HG02678 (cell line): ENCODE measurements at regions not wholly inside any gene's neighbourhood (a gene's known extent, or its start where the extent isn't known, plus 50 kb on each side); places are given as distances from the start of the nearest gene placed in this dataset.

Experiments
- ATAC-seq: cut with Tn5 transposase; IDR thresholded peaks from one replicate; pipeline ENCODE4 v1.9.1; 2021; ENCODE audit warnings: mild to moderate bottlenecking, moderate library complexity; ENCODE audit not compliant: unreplicated experiment

- ATAC-seq, result no peak
These were observed 1082.1 kb downstream of the AACS start for GRCh38 chr12:126147321-126147720.

DNA sequence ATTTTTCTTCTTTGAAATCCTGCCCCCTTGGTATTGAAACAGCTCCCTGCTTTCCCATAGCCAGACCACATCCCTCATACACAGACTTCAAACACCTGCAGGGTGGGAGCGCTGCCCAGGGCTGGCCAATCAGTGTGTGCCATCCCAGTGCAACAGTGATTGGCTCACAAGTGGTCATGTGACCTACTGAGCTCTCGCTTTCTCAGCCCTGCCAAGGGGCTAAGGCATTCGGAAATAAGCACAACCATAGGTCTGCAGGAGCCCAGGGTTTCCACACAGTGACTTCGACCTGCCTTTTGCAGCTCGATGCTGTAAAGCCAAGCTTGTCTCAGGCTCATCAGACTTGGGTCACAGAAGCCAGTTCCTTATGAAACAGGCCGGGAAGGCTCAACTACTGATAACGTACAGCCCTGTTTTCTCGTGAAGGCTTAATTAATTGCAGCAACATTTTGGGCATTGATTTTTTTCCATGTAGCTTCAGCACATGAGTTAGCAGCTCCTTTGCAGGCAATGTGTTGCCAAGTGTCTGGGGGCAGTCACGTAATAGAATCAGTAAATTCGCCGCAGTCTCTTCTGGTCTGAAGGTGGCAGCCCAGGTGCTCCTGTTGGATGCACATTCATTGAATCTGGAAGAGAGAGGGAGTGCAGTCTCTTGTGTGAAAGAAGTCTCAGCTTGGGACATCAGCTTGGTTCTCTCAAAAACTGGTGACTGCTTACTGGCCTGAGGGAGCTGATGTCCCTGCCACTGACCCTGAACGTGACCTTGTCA, 1091.8 kb downstream of the AACS start:
- no peak for ATAC-seq

DNA sequence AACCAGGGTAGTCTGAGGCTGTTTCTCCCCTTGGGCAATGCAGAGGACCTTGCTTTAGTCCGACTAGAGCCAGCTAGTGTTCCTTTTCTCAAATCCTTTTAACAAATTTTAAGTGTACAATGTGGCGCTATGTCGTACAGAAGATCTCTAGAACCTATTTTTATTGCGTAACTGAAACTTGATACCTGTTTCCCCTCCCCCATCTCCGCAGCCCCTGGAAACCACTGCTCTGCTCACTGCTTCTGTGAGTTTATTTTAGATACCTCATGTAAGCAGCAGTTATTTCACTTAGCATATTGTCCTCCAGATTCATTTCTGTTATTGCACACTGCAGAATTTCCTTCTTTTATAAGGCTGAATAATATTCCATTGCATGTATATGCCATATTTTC, 1092.3 kb downstream of the AACS start:
- ATAC-seq, result no peak

DNA sequence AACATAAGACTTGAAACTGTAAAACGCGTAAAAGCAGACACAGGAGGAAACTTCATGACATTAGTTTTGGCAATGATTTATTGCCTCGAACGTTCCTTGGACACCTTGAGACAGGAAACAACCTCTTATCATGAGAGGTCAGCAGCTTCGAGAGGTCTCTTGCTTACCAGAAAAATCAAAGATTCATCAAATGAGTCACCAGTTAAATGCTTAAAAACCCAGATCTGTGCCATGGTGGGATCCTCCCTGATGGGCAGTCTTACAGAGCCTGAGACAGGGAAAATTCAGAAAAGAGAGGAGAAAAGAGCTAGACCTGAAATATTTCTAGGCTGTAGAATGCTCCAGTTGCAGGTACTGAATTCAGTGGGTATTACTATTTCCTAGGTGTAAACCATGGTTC, 1093.9 kb downstream of the AACS start:
- ATAC-seq, result no peak

- ATAC-seq, result no peak
These were observed 1095.7 kb downstream of the AACS start for GRCh38 chr12:126160912-126161311.

DNA sequence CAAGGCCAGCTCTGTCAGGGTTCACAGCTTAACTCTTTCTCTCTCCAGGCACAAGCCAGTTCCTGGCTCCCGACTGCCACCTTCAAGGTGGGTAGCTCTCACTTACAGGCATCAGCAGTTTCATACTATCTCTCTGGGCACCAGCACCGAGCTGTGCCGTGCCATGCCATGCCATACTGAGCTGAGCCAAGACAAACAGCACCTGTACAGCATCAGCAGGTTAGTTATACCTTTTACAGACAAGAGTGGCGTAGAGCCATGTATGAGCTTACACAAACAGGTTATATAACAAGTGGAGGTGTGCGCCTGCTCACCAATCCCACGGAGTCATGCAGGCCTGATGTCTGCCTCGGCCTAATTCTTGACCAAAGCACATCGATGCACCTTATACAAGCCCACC, 1098.7 kb downstream of the AACS start:
- ATAC-seq, result no peak

- no peak for ATAC-seq
These were observed 1106.8 kb downstream of the AACS start for GRCh38 chr12:126171937-126172559.

DNA sequence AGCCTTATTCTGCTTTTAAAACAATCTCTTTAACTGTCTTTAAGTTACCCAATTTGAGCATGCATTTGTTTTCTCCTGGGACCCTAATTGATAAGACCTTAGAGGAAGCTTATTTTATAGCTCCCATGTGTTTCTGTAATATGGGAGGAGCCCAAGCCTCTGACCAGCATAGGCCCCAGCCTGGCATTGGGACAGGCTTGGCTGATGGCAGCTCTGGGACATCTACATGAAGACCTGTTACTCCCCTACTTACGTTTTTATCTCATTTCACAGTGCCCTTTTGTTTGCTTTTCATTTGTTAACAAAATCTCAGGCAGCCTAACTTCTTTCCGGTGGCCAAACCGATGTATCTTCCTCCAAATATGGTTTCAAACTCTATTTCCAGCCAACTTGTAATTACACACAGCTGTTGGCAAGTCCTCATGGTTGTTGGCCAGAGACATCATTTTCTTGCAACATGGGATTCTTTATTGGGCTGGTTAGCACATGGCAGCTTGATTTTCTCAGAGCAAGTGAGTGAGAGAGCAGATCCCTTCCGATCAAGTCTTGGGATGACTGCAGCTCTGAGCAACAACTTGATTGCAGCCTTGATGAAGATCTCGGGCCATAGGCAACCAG, 1117.5 kb downstream of the AACS start:
- ATAC-seq, result no peak

- ATAC-seq, result no peak
These were observed 1119.8 kb downstream of the AACS start for GRCh38 chr12:126185025-126185424.

GRCh38 chr12:126189856-126190255, 1124.6 kb downstream of the AACS start:
- no peak for ATAC-seq

- ATAC-seq, result no peak
These were observed 1126.0 kb downstream of the AACS start for GRCh38 chr12:126191031-126191891.

DNA sequence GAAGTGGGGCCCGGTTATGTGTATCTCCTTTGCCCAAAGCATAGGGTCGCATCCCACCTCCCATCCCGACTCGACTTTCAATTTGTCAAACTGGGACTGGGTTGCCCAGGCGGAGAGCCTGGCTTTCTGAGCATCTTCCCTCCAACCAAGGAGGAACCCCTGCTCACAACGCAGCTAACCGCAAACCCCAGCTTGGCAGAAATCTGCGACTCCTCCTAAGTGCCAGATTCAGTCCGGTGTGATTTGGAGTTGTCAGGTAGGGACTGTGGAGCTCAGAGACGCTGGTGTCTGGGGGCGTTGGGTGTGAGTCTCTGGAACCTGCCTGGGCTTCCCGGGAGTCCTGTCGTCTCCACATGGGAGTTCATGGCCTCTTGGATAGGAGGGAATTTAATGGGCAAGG, 1126.7 kb downstream of the AACS start:
- no peak for ATAC-seq

DNA sequence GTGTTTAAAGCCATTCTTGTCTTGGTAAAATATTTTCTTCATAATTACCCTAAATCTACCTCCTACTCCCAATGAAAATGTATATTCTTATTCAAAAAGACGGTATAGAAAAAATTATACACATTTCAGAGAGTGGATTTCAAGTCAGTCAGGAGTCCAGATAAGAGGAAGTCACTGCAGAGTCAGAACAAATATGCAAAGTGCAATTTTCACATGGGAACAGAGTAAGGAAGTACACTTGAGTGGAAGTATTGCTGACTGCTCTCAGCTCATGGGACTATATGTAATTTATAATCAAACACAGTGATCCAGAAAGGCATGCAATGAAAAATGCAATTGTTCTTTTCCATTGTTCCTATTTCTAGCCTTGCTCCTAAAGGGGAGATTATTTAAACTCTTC, 1128.0 kb downstream of the AACS start:
- ATAC-seq, result no peak

GRCh38 chr12:126196263-126196662, 1131.0 kb downstream of the AACS start:
- no peak for ATAC-seq

DNA sequence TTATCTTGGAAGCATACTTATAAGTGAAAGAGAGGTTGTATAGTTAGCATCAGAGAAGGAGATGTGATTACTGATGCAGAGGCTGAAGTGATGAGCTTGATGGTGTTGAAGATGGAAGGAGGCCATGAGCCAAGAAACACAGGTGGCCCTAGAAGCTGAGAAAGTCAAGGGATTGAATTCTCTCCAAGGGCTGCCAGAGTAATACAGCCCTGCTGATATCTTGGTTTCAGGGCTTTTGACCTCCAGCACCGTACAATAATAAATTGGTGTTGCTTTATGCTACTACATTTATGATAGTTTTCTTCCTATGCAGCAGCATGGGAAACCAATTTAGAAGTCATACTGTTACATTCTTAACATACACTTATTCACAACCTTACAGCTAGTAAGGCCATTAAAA, 1133.3 kb downstream of the AACS start:
- no peak for ATAC-seq

GRCh38 chr12:126198966-126199692, 1133.9 kb downstream of the AACS start:
- no peak for ATAC-seq

DNA sequence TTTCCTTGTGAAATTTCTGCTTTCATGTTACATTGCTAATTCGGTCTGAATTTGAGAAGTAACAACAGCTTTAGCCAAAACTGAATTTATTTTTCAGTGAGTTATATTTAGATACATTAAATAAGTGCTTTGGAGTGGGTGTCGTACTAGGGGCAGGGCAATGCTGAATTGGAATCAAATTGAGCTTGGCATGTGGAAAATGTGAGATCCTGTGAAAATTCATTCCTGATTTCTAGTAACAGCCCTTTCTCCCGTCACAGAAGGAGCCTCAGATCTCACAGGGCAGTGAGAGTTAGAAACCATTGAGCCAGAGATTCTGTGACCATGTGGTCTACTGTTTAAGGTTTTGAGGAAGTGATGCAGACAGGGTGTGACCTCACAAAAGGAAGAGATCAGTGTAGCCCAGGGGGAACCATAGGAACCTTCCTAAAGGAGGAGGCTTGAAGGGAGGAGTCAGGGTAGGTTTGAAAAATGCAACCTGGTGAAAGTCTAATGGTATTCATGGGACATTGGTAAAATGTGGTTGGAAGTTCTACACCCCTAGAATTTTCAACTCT, 1136.8 kb downstream of the AACS start:
- ATAC-seq, result no peak

DNA sequence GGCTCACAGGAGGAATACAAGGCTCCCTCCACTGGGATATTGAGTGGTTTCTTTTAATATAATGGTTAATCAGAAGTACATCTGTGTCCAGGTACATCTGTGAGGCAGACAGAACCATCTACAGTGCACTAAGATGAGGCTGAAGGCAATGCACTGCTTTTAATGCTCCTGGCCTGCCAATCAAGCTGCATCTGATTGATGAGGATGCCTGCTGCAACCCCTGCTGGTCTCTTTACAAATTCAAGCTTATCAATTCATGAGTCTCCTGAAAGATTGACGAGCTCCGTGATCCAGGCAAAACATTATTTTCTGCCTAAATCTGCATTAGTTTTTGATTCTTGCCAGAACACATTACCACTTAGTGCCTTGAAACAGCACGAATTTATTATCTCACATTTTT, 1139.1 kb downstream of the AACS start:
- no peak for ATAC-seq

- no peak for ATAC-seq
These were observed 1144.8 kb downstream of the AACS start for GRCh38 chr12:126210026-126210425.

- ATAC-seq, result no peak
These were observed 1145.2 kb downstream of the AACS start for GRCh38 chr12:126210448-126210847.
